GM10266 (cell line): ENCODE measurements at regions not wholly inside any gene's neighbourhood (a gene's known extent, or its start where the extent isn't known, plus 50 kb on each side); places are given as distances from the start of the nearest gene placed in this dataset.

ENCODE experiments used
- DNase-seq: peaks from one replicate; pipeline ENCODE4 v3.0.0; 2012; ENCODE audit errors: extremely low spot score
- TF ChIP-seq, protein P1 (sequence below): IDR thresholded peaks from 2 replicates; pipeline ENCODE4 v1.5.1; 2012; ENCODE audit warnings: mild to moderate bottlenecking, low read depth; ENCODE audit not compliant: control insufficient read depth, insufficient read depth; ENCODE audit errors: missing control alignments

DNA sequence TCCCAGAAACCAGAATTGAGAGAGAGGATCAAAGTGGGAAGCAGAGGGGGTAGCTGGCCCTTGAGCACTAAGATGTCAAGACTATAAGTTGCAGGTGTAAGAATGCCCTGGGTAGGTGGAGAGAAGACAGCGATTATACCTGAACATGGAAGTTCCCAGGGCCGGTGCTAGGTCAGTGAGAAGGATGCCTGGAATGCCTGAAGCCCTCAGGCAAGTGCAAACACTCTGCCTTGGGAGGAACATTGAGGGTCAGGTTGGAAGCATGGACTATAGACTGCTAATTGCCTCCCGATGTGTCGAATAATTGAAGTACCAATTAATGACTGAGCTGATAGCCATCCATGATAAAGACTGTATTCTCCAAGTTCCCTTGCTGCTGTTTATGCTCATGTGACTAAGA is 185.5 kb downstream of the DMRT2 start:
- TF ChIP-seq, protein P1, sequence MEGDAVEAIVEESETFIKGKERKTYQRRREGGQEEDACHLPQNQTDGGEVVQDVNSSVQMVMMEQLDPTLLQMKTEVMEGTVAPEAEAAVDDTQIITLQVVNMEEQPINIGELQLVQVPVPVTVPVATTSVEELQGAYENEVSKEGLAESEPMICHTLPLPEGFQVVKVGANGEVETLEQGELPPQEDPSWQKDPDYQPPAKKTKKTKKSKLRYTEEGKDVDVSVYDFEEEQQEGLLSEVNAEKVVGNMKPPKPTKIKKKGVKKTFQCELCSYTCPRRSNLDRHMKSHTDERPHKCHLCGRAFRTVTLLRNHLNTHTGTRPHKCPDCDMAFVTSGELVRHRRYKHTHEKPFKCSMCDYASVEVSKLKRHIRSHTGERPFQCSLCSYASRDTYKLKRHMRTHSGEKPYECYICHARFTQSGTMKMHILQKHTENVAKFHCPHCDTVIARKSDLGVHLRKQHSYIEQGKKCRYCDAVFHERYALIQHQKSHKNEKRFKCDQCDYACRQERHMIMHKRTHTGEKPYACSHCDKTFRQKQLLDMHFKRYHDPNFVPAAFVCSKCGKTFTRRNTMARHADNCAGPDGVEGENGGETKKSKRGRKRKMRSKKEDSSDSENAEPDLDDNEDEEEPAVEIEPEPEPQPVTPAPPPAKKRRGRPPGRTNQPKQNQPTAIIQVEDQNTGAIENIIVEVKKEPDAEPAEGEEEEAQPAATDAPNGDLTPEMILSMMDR: no peak
- DNase-seq: no peak

DNA sequence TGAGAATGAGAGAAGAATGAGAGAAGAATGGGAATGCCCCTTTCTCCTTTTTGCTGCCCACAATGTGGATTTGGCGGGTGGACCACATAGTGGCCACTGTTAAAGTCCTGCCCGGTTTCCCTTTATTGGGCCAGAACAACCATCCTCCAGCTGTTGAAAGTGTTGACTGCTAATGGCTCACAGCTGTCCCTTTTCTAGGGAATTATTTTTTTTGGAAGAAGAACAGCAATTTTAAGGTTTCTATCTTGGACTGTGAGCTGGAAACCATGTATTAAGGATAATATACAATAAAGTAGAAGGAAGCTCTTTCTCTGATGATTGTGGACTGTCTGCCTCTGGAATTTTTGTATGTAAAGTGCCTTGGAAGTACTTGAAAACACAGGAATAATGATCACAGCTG is 185.9 kb downstream of the DMRT2 start:
- DNase-seq: no peak
- TF ChIP-seq, protein P1: no peak

DNA sequence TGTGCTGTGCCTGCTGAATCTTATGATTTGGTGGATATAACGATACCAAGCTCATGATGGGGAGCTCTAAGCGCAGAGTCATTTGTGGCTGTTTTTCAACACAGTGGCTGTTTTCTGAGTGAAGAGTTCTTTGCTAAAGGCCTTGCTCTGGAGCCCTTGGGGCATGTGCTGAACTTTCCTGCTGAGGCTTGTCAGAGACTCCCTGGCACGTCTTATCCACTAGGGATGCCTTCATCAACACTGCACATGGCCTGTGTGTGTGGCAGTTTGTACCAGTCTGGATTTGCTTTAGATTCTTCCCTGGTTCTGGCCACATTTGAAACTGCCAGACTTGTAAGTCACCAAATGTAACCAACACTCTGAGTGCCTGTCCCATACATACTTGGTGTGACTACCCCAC is 188.2 kb downstream of the DMRT2 start:
- TF ChIP-seq, protein P1: no peak
- no peak for DNase-seq

DNA sequence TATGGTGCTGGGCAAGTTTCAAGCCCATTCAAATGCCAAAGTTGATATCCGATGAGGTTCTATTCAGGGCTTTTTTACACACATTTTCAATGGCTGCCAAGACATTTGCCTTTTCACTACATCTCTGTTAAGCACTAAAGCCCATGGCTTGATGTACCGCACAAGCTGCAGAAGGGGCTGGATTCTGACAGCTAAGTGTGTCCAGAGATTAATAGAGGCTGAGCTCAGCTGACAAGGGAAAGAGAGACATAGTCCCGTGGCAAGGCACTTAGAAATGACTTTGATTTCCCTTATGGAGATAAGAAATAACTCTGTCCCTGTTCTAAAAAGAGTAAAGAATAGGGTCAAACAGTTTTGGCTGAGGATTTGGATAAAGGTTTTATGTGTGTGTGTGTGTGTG is 198.6 kb downstream of the DMRT2 start:
- no peak for DNase-seq
- TF ChIP-seq, protein P1: no peak

DNA sequence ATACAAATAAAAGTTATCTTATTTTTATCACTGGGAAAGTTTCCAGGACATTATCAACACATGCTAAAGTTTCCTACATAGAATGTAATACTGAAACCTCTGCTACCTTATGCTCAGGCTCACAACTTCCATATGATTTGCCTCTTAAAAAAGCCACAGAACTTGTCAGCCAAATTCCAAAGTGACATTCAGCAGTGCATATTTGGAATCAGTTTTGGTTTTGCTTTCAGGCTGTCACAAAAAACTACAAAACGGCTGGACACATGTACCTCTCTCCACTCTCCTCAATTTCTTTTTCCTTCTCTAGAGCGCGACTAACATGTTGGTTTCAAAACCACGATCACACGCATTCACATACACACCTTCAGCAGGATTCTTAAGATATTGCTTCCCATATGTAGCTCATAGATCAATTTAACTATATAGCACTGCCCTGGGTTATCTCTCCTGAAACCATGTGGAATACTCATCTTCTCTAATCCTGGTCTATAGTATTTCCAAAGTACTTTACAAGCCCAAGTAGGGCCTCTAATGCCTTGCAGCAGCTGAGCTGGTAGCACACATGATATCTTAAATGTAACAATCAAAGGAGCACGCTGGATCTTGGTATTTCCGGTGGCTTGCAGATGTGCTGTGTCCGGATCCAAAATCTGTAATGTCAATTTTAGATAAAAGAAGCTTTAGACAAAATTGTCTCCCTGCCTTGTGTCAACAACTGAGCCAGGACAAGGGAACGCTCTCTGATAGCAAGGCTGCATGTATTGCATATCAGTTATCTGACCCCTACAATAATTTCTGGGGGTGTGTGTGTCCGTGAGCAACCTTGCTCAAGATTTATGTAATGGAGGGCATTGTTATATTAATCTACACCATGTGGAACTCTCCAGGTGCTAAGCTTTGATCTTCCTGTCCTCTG is 203.2 kb downstream of the DMRT2 start:
- TF ChIP-seq, protein P1: no peak
- no peak for DNase-seq

DNA sequence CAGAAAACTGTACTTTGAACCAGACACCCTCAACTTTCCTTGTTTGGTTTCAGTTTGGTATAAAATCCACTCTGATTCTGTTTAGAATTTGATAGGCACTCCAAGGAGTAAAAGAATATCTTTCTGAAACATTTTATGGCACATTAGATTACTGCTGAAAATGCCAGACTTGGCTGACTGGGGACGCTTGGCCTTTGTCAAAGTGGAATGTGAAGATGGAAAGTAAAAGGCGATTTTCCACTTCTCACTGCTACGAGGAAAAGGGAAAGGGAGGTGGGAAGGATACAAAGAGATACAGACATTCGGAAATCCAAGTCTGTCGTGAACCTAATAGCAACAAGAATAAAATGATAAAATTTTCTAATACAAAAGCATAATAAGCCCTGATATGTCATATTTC is 203.9 kb downstream of the DMRT2 start:
- DNase-seq: no peak

DNA sequence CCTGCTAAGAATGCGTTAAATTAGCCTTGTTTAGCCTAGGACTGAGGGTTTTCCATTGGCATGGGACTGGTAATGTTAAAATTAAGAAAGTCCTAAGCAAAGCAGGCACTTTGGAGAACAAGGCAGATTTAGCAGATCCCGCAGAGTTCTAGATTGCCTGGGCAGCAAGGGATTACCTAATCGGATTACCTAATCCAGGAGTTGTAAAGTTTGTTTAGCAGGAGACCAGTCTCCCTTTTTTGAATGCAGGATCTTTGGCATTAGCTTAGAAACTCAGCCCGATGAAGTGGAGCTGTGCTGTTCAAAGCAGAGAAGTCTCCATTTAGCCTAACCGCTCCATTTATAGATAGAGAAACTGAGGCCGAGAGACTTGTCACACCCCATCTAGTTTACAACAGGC is 206.0 kb downstream of the DMRT2 start:
- TF ChIP-seq, protein P1: no peak
- DNase-seq: no peak

More for the DNA sequence above, 203.9 kb downstream of the DMRT2 start:
- TF ChIP-seq, protein P1: no peak
